ENCODE measurements at regions not wholly inside any gene's neighbourhood (a gene's known extent, or its start where the extent isn't known, plus 50 kb on each side); places are given as distances from the start of the nearest gene placed in this dataset.

GRCh38 chrX:150047818-150048217 lies 109.5 kb upstream of the EOLA2 start:
- POLR2A ChIA-PET, result no interaction called here
- Histone ChIP-seq H3K27me3 (ENCODE audit: control insufficient read depth in 2 of 2, insufficient read depth in 2 of 2, low read length in 2 of 2) (no peaks in the 10 kb centered on the region), H3K9ac (ENCODE audit: insufficient read depth in 1 of 2, low read depth in 2 of 2, low read length in 2 of 2) (no peak overlapping the region), H3K27ac (ENCODE audit: extremely low read depth, low read depth, low read length) (no peak overlapping the region), H4K20me1 (replicated peaks; ENCODE audit: control insufficient read depth, insufficient read depth, low read length) (no peaks in the 10 kb centered on the region), H3K9me1 (ENCODE audit: control insufficient read depth, insufficient read depth, low read length) (no peaks in the 10 kb centered on the region), H2AFZ (ENCODE audit: low read depth, low read length) (no peak overlapping the region), H3K79me2 (ENCODE audit: control insufficient read depth, insufficient read depth, low read length) (no peaks in the 10 kb centered on the region), H3K36me3 (ENCODE audit: control insufficient read depth, insufficient read depth, low read length) (no peaks in the 10 kb centered on the region), H3K4me2 (ENCODE audit: insufficient read depth, low read length) (no peak overlapping the region), H3K4me3 (no peak overlapping the region), H3K9me3 (replicated peaks; ENCODE audit: control insufficient read depth, insufficient read depth, low read depth, low read length) (no peaks in the 10 kb centered on the region), H3K4me1 (replicated peaks in 1 of 2; ENCODE audit: control insufficient read depth in 2 of 2, insufficient read depth in 2 of 2, low read length in 2 of 2) (no peaks in the 10 kb centered on the region)
- FAIRE-seq, result no peak
- BruUV-seq (replicated peaks), result no TSS peak
- in situ Hi-C loops (cut with MboI) (no loop called here), intact Hi-C loops (cut with micrococcal nuclease) (loop anchor here (5.0 kb wide), 1 partner anchor 176 kb away; no protein-coding TSS in a partner anchor)
- ATAC-seq, result no peak
- TF ChIP-seq BRF1 (IDR thresholded peaks at IDR 0.05; ENCODE audit: borderline replicate concordance, extremely low read depth, insufficient read length) (no peak), CHD4 (IDR thresholded peaks at IDR 0.05; ENCODE audit: insufficient read depth, insufficient replicate concordance, low read depth, low read length, poor library complexity, severe bottlenecking) (no peak)
- 2% methylated on average over 4 of the region's 4 CpGs for WGBS (ENCODE audit: insufficient coverage, low coverage, missing lambda C conversion rate)
- no peak for DNase-seq (ENCODE audit: extremely low read depth in 1 of 4, low spot score in 3 of 4)
- CTCF ChIA-PET (ENCODE audit: low intra/inter-chr PET ratio), result no interaction called here

DNA sequence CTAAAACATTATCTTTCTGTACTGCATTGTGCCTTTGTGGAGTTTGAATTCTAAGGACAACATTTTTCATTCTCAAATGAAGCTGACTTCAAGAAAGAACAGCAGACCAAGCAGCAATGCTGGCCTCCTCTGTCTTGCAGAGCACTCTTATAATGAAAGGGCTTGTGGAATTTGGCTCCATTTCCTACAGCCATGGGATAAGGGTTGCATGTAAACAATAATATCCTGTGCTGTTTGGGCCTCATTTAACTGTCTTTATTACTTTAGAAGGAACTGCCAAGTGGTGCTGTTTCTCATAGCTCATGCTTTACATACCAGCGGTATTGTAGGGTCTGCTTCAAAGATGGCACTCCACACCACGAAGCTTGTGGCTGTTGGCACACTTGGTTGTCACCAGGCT lies 111.4 kb upstream of the EOLA2 start:
- H3K79me2 ChIP-seq (ENCODE audit: control insufficient read depth, insufficient read depth, low read length), result no peaks in the 10 kb centered on the region
- ATAC-seq (no peak), DNase-seq (ENCODE audit: extremely low read depth in 1 of 4, low spot score in 3 of 4) (no peak), FAIRE-seq (no peak)
- H3K4me3 ChIP-seq, result no peak overlapping the region
- H3K36me3 ChIP-seq (ENCODE audit: control insufficient read depth, insufficient read depth, low read length), result no peaks in the 10 kb centered on the region
- H3K9me1 ChIP-seq (ENCODE audit: control insufficient read depth, insufficient read depth, low read length), result no peaks in the 10 kb centered on the region
- H3K4me2 ChIP-seq (ENCODE audit: insufficient read depth, low read length), result no peak overlapping the region
- WGBS (ENCODE audit: insufficient coverage, low coverage, missing lambda C conversion rate), result 0% methylated on average over 2 of the region's 2 CpGs
- H3K27me3 ChIP-seq (ENCODE audit: control insufficient read depth in 2 of 2, insufficient read depth in 2 of 2, low read length in 2 of 2), result no peaks in the 10 kb centered on the region
- CTCF ChIA-PET (ENCODE audit: low intra/inter-chr PET ratio), result no interaction called here
- no peaks in the 10 kb centered on the region for H3K4me1 ChIP-seq (replicated peaks in 1 of 2; ENCODE audit: control insufficient read depth in 2 of 2, insufficient read depth in 2 of 2, low read length in 2 of 2)
- POLR2A ChIA-PET, result no interaction called here
- no peak overlapping the region for H3K9ac ChIP-seq (ENCODE audit: insufficient read depth in 1 of 2, low read depth in 2 of 2, low read length in 2 of 2)
- in situ Hi-C loops (cut with MboI), result no loop called here
- no peaks in the 10 kb centered on the region for H4K20me1 ChIP-seq (replicated peaks; ENCODE audit: control insufficient read depth, insufficient read depth, low read length)
- H3K27ac ChIP-seq (ENCODE audit: extremely low read depth, low read depth, low read length), result no peak overlapping the region
- intact Hi-C loops (cut with micrococcal nuclease), result loop anchor here (5.0 kb wide), 1 partner anchor 177 kb away; no protein-coding TSS in a partner anchor
- H2AFZ ChIP-seq (ENCODE audit: low read depth, low read length), result no peak overlapping the region
- no TSS peak for BruUV-seq (replicated peaks)
- no peaks in the 10 kb centered on the region for H3K9me3 ChIP-seq (replicated peaks; ENCODE audit: control insufficient read depth, insufficient read depth, low read depth, low read length)
- TF ChIP-seq, protein P1, sequence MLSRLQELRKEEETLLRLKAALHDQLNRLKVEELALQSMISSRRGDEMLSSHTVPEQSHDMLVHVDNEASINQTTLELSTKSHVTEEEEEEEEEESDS (CRISPR knock-in tag; IDR thresholded peaks at IDR 0.05), result no peak
- no peak for TF ChIP-seq HDAC2 (IDR thresholded peaks at IDR 0.05)
- TF ChIP-seq CUX1 (CRISPR knock-in tag; IDR thresholded peaks at IDR 0.05), result no peak
- no peak for TF ChIP-seq CAMTA2 (CRISPR knock-in tag; conservative IDR thresholded peaks at IDR 0.05)
- no peak for TF ChIP-seq SRSF7 (optimal IDR thresholded peaks at IDR 0.05; ENCODE audit: low read depth, low read length)
- TF ChIP-seq ZZZ3 (IDR thresholded peaks at IDR 0.05), result no peak
- no peak for TF ChIP-seq KLF13 (tag; IDR thresholded peaks at IDR 0.05; ENCODE audit: borderline replicate concordance, low read depth)
- no peak for TF ChIP-seq ZNF644 (tag; IDR thresholded peaks at IDR 0.05; ENCODE audit: low read depth)
- no peak for TF ChIP-seq KLF10 (CRISPR knock-in tag; IDR thresholded peaks at IDR 0.05)
- no peak for TF ChIP-seq ZNF830 (CRISPR knock-in tag; IDR thresholded peaks at IDR 0.05)

All from K562 (cell line).